ENCODE measurements at regions not wholly inside any gene's neighbourhood (a gene's known extent, or its start where the extent isn't known, plus 50 kb on each side); places are given as distances from the start of the nearest gene placed in this dataset.

- no peak for TF ChIP-seq CTCF (tag by site-specific recombination; IDR thresholded peaks at IDR 0.05)
- TF ChIP-seq REST (tag by site-specific recombination; IDR thresholded peaks at IDR 0.05): no peak
- TF ChIP-seq ZNF837 (tag by site-specific recombination; IDR thresholded peaks at IDR 0.05): no peak
- TF ChIP-seq YY1 (tag by site-specific recombination; IDR thresholded peaks at IDR 0.05): no peak
- no peak for TF ChIP-seq ZNF362 (tag by site-specific recombination; IDR thresholded peaks at IDR 0.05)
- TF ChIP-seq ZNF747 (tag by site-specific recombination; IDR thresholded peaks at IDR 0.05): no peak
- TF ChIP-seq ZSCAN23 (tag by site-specific recombination; IDR thresholded peaks at IDR 0.05): no peak
- TF ChIP-seq ZBTB49 (tag by site-specific recombination; IDR thresholded peaks at IDR 0.05; ENCODE audit: low read depth): no peak
- TF ChIP-seq ZBTB10 (tag by site-specific recombination; IDR thresholded peaks at IDR 0.05): no peak
- no peak for TF ChIP-seq ZNF48 (tag by site-specific recombination; IDR thresholded peaks at IDR 0.05)
- TF ChIP-seq ZNF274 (IDR thresholded peaks at IDR 0.05; ENCODE audit: low read length): no peak
- TF ChIP-seq ZNF274 (tag by site-specific recombination; IDR thresholded peaks at IDR 0.05; ENCODE audit: borderline replicate concordance): no peak
- no peak for TF ChIP-seq ZNF350 (tag by site-specific recombination; IDR thresholded peaks at IDR 0.05)
These were observed 95.2 kb downstream of the PDGFA start for GRCh38 chr7:424301-424935.

Data from HEK293 (cell line).